ENCODE measurements at regions not wholly inside any gene's neighbourhood (a gene's known extent, or its start where the extent isn't known, plus 50 kb on each side); places are given as distances from the start of the nearest gene placed in this dataset.

GRCh38 chr13:65964672-65965071, 1265.5 kb downstream of the PCDH9 start:
- DNase-seq (ENCODE audit: low read depth): no peak
- TF ChIP-seq CTCF (IDR thresholded peaks at IDR 0.05; ENCODE audit: insufficient read depth, low read depth, low read length, missing control alignments): no peak
- H3K4me3 ChIP-seq (ENCODE audit: low read depth, low read length): no peak overlapping the region

- no peak for TF ChIP-seq CTCF (IDR thresholded peaks at IDR 0.05; ENCODE audit: insufficient read depth, low read depth, low read length, missing control alignments)
- DNase-seq (ENCODE audit: low read depth): no peak
- H3K4me3 ChIP-seq (ENCODE audit: low read depth, low read length): no peak overlapping the region
Observed at GRCh38 chr13:65959305-65959704, 1270.8 kb downstream of the PCDH9 start.

GRCh38 chr13:65946387-65946786, 1283.7 kb downstream of the PCDH9 start:
- no peak for TF ChIP-seq CTCF (IDR thresholded peaks at IDR 0.05; ENCODE audit: insufficient read depth, low read depth, low read length, missing control alignments)
- no peak for DNase-seq (ENCODE audit: low read depth)
- H3K4me3 ChIP-seq (ENCODE audit: low read depth, low read length): no peak overlapping the region

GRCh38 chr13:65943708-65944107, 1286.4 kb downstream of the PCDH9 start:
- TF ChIP-seq CTCF (IDR thresholded peaks at IDR 0.05; ENCODE audit: insufficient read depth, low read depth, low read length, missing control alignments): no peak
- no peak for DNase-seq (ENCODE audit: low read depth)
- H3K4me3 ChIP-seq (ENCODE audit: low read depth, low read length): no peak overlapping the region

- DNase-seq (ENCODE audit: low read depth): no peak
Observed at GRCh38 chr13:65943024-65943423, 1287.1 kb downstream of the PCDH9 start.

GRCh38 chr13:65940720-65941119, 1289.4 kb downstream of the PCDH9 start:
- no peak overlapping the region for H3K4me3 ChIP-seq (ENCODE audit: low read depth, low read length)
- no peak for DNase-seq (ENCODE audit: low read depth)
- no peak for TF ChIP-seq CTCF (IDR thresholded peaks at IDR 0.05; ENCODE audit: insufficient read depth, low read depth, low read length, missing control alignments)

More at GRCh38 chr13:65943024-65943423, 1287.1 kb downstream of the PCDH9 start:
- no peak overlapping the region for H3K4me3 ChIP-seq (ENCODE audit: low read depth, low read length)
- TF ChIP-seq CTCF (IDR thresholded peaks at IDR 0.05; ENCODE audit: insufficient read depth, low read depth, low read length, missing control alignments): no peak

GRCh38 chr13:65937251-65937650, 1292.9 kb downstream of the PCDH9 start:
- H3K4me3 ChIP-seq (ENCODE audit: low read depth, low read length): no peak overlapping the region
- DNase-seq (ENCODE audit: low read depth): no peak
- no peak for TF ChIP-seq CTCF (IDR thresholded peaks at IDR 0.05; ENCODE audit: insufficient read depth, low read depth, low read length, missing control alignments)
